HL-60 (cell line): ENCODE measurements at regions not wholly inside any gene's neighbourhood (a gene's known extent, or its start where the extent isn't known, plus 50 kb on each side); places are given as distances from the start of the nearest gene placed in this dataset.

Experiments
- POLR2AphosphoS5 ChIP-seq: IDR thresholded peaks from 2 replicates; pipeline ENCODE4 v1.6.1; 2012; ENCODE audit warnings: low read depth
- TF ChIP-seq, protein P1 (sequence below): IDR thresholded peaks from one replicate; pipeline ENCODE4 v1.5.1; 2011; ENCODE audit warnings: low read length, control low read depth, inconsistent platforms; ENCODE audit not compliant: insufficient read depth

DNA sequence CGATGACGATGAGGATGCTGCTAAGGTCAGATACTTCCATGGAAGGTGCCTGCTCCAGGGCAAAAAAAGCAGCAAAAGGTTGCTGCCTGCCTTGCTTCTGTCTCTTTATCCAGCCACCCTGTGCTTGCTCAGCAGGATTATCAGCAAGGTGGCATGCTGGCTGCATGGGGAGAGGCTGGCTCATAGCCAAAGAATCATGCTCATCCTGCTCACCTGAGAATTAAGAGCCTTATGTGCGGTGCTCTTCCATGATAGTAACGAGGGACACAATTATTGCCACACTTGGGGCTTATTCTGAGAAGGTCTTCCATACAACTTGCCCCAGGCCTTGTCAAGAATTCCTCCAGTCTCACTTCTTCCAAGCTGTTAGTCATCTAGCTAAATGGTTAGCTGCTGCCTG is 60.4 kb upstream of the SEC11C start:
- TF ChIP-seq, protein P1, sequence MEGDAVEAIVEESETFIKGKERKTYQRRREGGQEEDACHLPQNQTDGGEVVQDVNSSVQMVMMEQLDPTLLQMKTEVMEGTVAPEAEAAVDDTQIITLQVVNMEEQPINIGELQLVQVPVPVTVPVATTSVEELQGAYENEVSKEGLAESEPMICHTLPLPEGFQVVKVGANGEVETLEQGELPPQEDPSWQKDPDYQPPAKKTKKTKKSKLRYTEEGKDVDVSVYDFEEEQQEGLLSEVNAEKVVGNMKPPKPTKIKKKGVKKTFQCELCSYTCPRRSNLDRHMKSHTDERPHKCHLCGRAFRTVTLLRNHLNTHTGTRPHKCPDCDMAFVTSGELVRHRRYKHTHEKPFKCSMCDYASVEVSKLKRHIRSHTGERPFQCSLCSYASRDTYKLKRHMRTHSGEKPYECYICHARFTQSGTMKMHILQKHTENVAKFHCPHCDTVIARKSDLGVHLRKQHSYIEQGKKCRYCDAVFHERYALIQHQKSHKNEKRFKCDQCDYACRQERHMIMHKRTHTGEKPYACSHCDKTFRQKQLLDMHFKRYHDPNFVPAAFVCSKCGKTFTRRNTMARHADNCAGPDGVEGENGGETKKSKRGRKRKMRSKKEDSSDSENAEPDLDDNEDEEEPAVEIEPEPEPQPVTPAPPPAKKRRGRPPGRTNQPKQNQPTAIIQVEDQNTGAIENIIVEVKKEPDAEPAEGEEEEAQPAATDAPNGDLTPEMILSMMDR: no peak
- no peak for TF ChIP-seq POLR2AphosphoS5
